H1 (cell line): ENCODE measurements at regions not wholly inside any gene's neighbourhood (a gene's known extent, or its start where the extent isn't known, plus 50 kb on each side); places are given as distances from the start of the nearest gene placed in this dataset.

Source experiments
- CTCF ChIA-PET: fragments of 300-600 bp; sonication (Branson Sonifier 250); formaldehyde crosslinking; loops from one replicate; lab custom pipeline; 2021; ENCODE audit not compliant: partially characterized antibody; lab: Charles Lee
- POLR2A ChIA-PET: fragments of 300-600 bp; sonication (Branson Sonifier 250); formaldehyde crosslinking; loops from one replicate; lab custom pipeline; 2021; ENCODE audit warnings: inconsistent platforms; ENCODE audit not compliant: partially characterized antibody; lab: Charles Lee
- DNase-seq, 2 experiments: peaks; one replicate each; pipeline versions ENCODE4 v3.0.0 to v3.0.0-alpha.2; 2010 to 2022; ENCODE audit warnings: low spot score in 2 of 2, low read depth in 1 of 2, mixed read lengths in 1 of 2
- FAIRE-seq: peaks from 2 replicates; lab custom pipeline; 2011; peaks lifted over from hg19 to GRCh38; lab: Jason Lieb, UNC
- H2AFZ ChIP-seq: 2 replicates; pipeline ENCODE4 v1.8.1; 2012; ENCODE audit warnings: low read length, inconsistent platforms
- H2AK5ac ChIP-seq: 2 replicates; pipeline ENCODE4 v1.6.1; 2013; ENCODE audit warnings: low read depth, low read length
- H2BK120ac ChIP-seq: replicated peaks from 2 replicates; pipeline ENCODE3; 2013; ENCODE audit warnings: low read depth, low read length, inconsistent platforms
- H2BK12ac ChIP-seq: 2 replicates; pipeline ENCODE4 v1.6.1; 2013; ENCODE audit warnings: low read depth, low read length
- H2BK15ac ChIP-seq: 2 replicates; pipeline ENCODE4 v1.6.1; 2013; ENCODE audit warnings: low read length
- H2BK20ac ChIP-seq: 2 replicates; pipeline ENCODE4 v1.6.1; 2013; ENCODE audit warnings: low read length
- H2BK5ac ChIP-seq: 2 replicates; pipeline ENCODE4 v1.6.1; 2013; ENCODE audit warnings: low read depth, low read length
- H3K14ac ChIP-seq: 2 replicates; pipeline ENCODE4 v1.6.1; 2013; ENCODE audit warnings: inconsistent platforms; ENCODE audit not compliant: insufficient read length
- H3K18ac ChIP-seq: 2 replicates; pipeline ENCODE4 v1.6.1; 2013; ENCODE audit warnings: low read length; ENCODE audit errors: extremely low read depth
- H3K23ac ChIP-seq: 2 replicates; pipeline ENCODE4 v1.6.1; 2013; ENCODE audit warnings: inconsistent platforms; ENCODE audit not compliant: insufficient read length
- H3K23me2 ChIP-seq: 2 replicates; pipeline ENCODE4 v1.6.1; 2013; ENCODE audit warnings: low read depth, low read length
- H3K27ac ChIP-seq: 2 replicates; pipeline ENCODE4 v1.6.1; 2011; ENCODE audit warnings: low read depth, low read length, inconsistent platforms
- H3K27me3 ChIP-seq, 4 experiments: replicated peaks in 1 of 4; 1 replicate in 1 of 4; 2 replicates in 3 of 4; pipeline versions ENCODE4 v1.6.1 to v1.8.1; 2011 to 2013; ENCODE audit warnings: low read length in 3 of 4, mild to moderate bottlenecking in 3 of 4, inconsistent platforms in 2 of 4, mixed read lengths in 2 of 4, moderate library complexity in 1 of 4; ENCODE audit not compliant: control insufficient read depth in 3 of 4, insufficient read depth in 3 of 4; ENCODE audit errors: extremely low read depth in 1 of 4
- H3K36me3 ChIP-seq, 4 experiments: 2 replicates each; pipeline versions ENCODE4 v1.6.1 to v1.8.1; 2011 to 2013; ENCODE audit warnings: mild to moderate bottlenecking in 4 of 4, low read length in 3 of 4, moderate library complexity in 2 of 4, control low read depth in 1 of 4, inconsistent platforms in 1 of 4; ENCODE audit not compliant: insufficient read depth in 4 of 4, control insufficient read depth in 2 of 4
- H3K4ac ChIP-seq: replicated peaks from 2 replicates; pipeline ENCODE3; 2013; ENCODE audit warnings: low read length, low read depth, mixed read lengths, inconsistent platforms; ENCODE audit not compliant: insufficient read length
- H3K4me1 ChIP-seq, 4 experiments: replicated peaks in 1 of 4; 1 replicate in 1 of 4; 2 replicates in 3 of 4; pipeline versions ENCODE4 v1.6.1 to v1.8.1; 2011 to 2013; ENCODE audit warnings: low read length in 3 of 4, inconsistent platforms in 2 of 4, mixed read lengths in 1 of 4; ENCODE audit not compliant: insufficient read depth in 4 of 4, control insufficient read depth in 3 of 4
- H3K4me2 ChIP-seq, 2 experiments: 2 replicates each; pipeline versions ENCODE4 v1.6.1 to v1.8.1; 2011 to 2013; ENCODE audit warnings: low read depth in 2 of 2, low read length in 2 of 2, control low read depth in 1 of 2, inconsistent platforms in 1 of 2, mild to moderate bottlenecking in 1 of 2; ENCODE audit not compliant: insufficient read depth in 1 of 2
- H3K4me3 ChIP-seq, 4 experiments: fragments of 200-600, 300-600 bp in 1 of 4; sonication (generic), shearing (Covaris generic), sonication (Bioruptor Twin) in 1 of 4; 2 replicates each; pipeline versions ENCODE4 v1.5.1 to v1.8.1; 2011 to 2016; ENCODE audit warnings: low read length in 4 of 4, low read depth in 3 of 4, control low read depth in 2 of 4, inconsistent platforms in 2 of 4, mild to moderate bottlenecking in 2 of 4, mixed read lengths in 1 of 4, moderate library complexity in 1 of 4; ENCODE audit not compliant: insufficient read depth in 2 of 4; ENCODE audit errors: extremely low read depth in 1 of 4
- H3K56ac ChIP-seq: replicated peaks from 2 replicates; pipeline ENCODE3; 2013; ENCODE audit warnings: low read depth, mild to moderate bottlenecking, mixed read lengths, low read length, inconsistent platforms; ENCODE audit not compliant: insufficient read length
- H3K79me1 ChIP-seq: 2 replicates; pipeline ENCODE4 v1.6.1; 2013; ENCODE audit warnings: low read depth, low read length, control low read depth
- H3K79me2 ChIP-seq, 2 experiments: 2 replicates each; pipeline versions ENCODE4 v1.6.1 to v1.8.1; 2012 to 2013; ENCODE audit warnings: low read length in 2 of 2, mild to moderate bottlenecking in 2 of 2, inconsistent platforms in 1 of 2; ENCODE audit not compliant: insufficient read depth in 2 of 2, control insufficient read depth in 1 of 2
- H3K9ac ChIP-seq, 4 experiments: replicated peaks in 1 of 4; 1 replicate in 1 of 4; 2 replicates in 3 of 4; pipeline versions ENCODE4 v1.6.1 to v1.8.1; 2011 to 2013; ENCODE audit warnings: low read depth in 3 of 4, low read length in 3 of 4, control low read depth in 2 of 4, mild to moderate bottlenecking in 2 of 4, moderate library complexity in 2 of 4, inconsistent platforms in 1 of 4; ENCODE audit errors: extremely low read depth in 1 of 4
- H3K9me3 ChIP-seq, 2 experiments: 2 replicates each; pipeline versions ENCODE4 v1.6.1 to v1.8.1; 2012 to 2013; ENCODE audit warnings: mild to moderate bottlenecking in 2 of 2, moderate library complexity in 2 of 2, control low read depth in 1 of 2, inconsistent platforms in 1 of 2, low read depth in 1 of 2, low read length in 1 of 2, mixed read lengths in 1 of 2; ENCODE audit not compliant: insufficient read depth in 2 of 2
- H4K20me1 ChIP-seq, 2 experiments: replicated peaks in 1 of 2; 2 replicates each; pipeline versions ENCODE3 to v1.8.1; 2011 to 2013; ENCODE audit warnings: inconsistent platforms in 2 of 2, low read length in 2 of 2, mild to moderate bottlenecking in 1 of 2; ENCODE audit not compliant: insufficient read depth in 2 of 2, control insufficient read depth in 1 of 2
- H4K5ac ChIP-seq: 2 replicates; pipeline ENCODE4 v1.6.1; 2013; ENCODE audit warnings: low read length, low read depth, mixed read lengths, inconsistent platforms; ENCODE audit not compliant: insufficient read length
- H4K8ac ChIP-seq: 2 replicates; pipeline ENCODE4 v1.8.0; 2013; ENCODE audit warnings: mild to moderate bottlenecking, moderate library complexity, low read length, inconsistent platforms; ENCODE audit not compliant: insufficient read depth; ENCODE audit errors: extremely low read depth
- H4K91ac ChIP-seq: replicated peaks from 2 replicates; pipeline ENCODE3; 2013; ENCODE audit warnings: low read length, mixed read lengths, inconsistent platforms; ENCODE audit not compliant: insufficient read length
- CBX8 ChIP-seq: fragments of 300-800, 300-1000 bp; sonication (generic); IDR thresholded peaks from 2 replicates; pipeline ENCODE4 v1.7.1; 2016; ENCODE audit warnings: low read depth, low read length, borderline replicate concordance
- CHD2 ChIP-seq: IDR thresholded peaks from 2 replicates; pipeline ENCODE4 v1.6.1; 2012; ENCODE audit warnings: low read length, improper control_type of control experiment
- CTBP2 ChIP-seq: IDR thresholded peaks from 2 replicates; pipeline ENCODE4 v1.7.0; 2011; ENCODE audit warnings: borderline replicate concordance, mild to moderate bottlenecking, moderate library complexity, mixed read lengths, low read length; ENCODE audit not compliant: insufficient read depth, insufficient read length
- EGR1 ChIP-seq: IDR thresholded peaks from 2 replicates; pipeline ENCODE4 v1.6.1; 2011; ENCODE audit warnings: low read depth, low read length, borderline replicate concordance
- HDAC2 ChIP-seq, 2 experiments: fragments of 300-600 bp in 1 of 2; sonication (generic) in 1 of 2; IDR thresholded peaks; 2 replicates each; pipeline ENCODE4 v1.6.1; 2011 to 2012; ENCODE audit warnings: low read depth in 2 of 2, low read length in 2 of 2, mild to moderate bottlenecking in 2 of 2, moderate library complexity in 2 of 2, borderline replicate concordance in 1 of 2, inconsistent platforms in 1 of 2
- KDM4A ChIP-seq: IDR thresholded peaks from one replicate; pipeline ENCODE4 v1.7.1; 2012; ENCODE audit warnings: low read depth, mild to moderate bottlenecking, moderate library complexity, low read length, inconsistent platforms; ENCODE audit not compliant: severe bottlenecking
- POLR2A ChIP-seq, 2 experiments: IDR thresholded peaks; 1 replicate in 1 of 2; 2 replicates in 1 of 2; pipeline ENCODE4 v1.6.1; 2011; ENCODE audit warnings: low read depth in 2 of 2, low read length in 2 of 2, mild to moderate bottlenecking in 2 of 2; ENCODE audit errors: control extremely low read depth in 1 of 2
- POLR2AphosphoS5 ChIP-seq: IDR thresholded peaks from 2 replicates; pipeline ENCODE4 v1.6.1; 2011; ENCODE audit warnings: low read depth, low read length
- POU5F1 ChIP-seq: IDR thresholded peaks from 2 replicates; pipeline ENCODE4 v1.6.1; 2011; ENCODE audit warnings: low read depth, mild to moderate bottlenecking, low read length, moderate library complexity
- RXRA ChIP-seq: IDR thresholded peaks from 2 replicates; pipeline ENCODE4 v1.6.1; 2011; ENCODE audit warnings: low read depth, mild to moderate bottlenecking, low read length, moderate library complexity; ENCODE audit not compliant: insufficient read depth
- SAP30 ChIP-seq: fragments of 300-600 bp; sonication (generic); IDR thresholded peaks from 2 replicates; pipeline ENCODE4 v1.7.1; 2012; ENCODE audit warnings: low read length, moderate library complexity, mild to moderate bottlenecking, inconsistent platforms; ENCODE audit not compliant: insufficient read depth, insufficient replicate concordance
- SP2 ChIP-seq: IDR thresholded peaks from 2 replicates; pipeline ENCODE4 v1.6.1; 2012; ENCODE audit warnings: mild to moderate bottlenecking, low read length, inconsistent platforms
- TAF1 ChIP-seq: IDR thresholded peaks from 2 replicates; pipeline ENCODE4 v1.6.1; 2011; ENCODE audit warnings: mild to moderate bottlenecking, low read depth, low read length
- TBP ChIP-seq: IDR thresholded peaks from 2 replicates; pipeline ENCODE4 v1.6.1; 2011; ENCODE audit warnings: low read depth, low read length, improper control_type of control experiment
- WGBS, 2 experiments: shearing (Covaris generic) in 1 of 2; methylation state at CpG; one replicate each; pipeline versions ENCODE4 v1.1.6 to v1.1.7; 2013 to 2015; ENCODE audit warnings: low lambda C conversion rate in 2 of 2, mixed read lengths in 2 of 2, inconsistent platforms in 1 of 2, low coverage in 1 of 2, missing lambda C conversion rate in 1 of 2; ENCODE audit not compliant: insufficient replicate concordance in 2 of 2, insufficient coverage in 1 of 2, insufficient read length in 1 of 2; ENCODE audit errors: extremely low coverage in 1 of 2, missing lambda C conversion rate in 1 of 2; 5-methylcytosine and 5-hydroxymethylcytosine counted together
- TF ChIP-seq, protein P1 (sequence below): IDR thresholded peaks from 2 replicates; pipeline ENCODE4 v1.6.1; 2011; ENCODE audit warnings: low read length, improper control_type of control experiment

DNA sequence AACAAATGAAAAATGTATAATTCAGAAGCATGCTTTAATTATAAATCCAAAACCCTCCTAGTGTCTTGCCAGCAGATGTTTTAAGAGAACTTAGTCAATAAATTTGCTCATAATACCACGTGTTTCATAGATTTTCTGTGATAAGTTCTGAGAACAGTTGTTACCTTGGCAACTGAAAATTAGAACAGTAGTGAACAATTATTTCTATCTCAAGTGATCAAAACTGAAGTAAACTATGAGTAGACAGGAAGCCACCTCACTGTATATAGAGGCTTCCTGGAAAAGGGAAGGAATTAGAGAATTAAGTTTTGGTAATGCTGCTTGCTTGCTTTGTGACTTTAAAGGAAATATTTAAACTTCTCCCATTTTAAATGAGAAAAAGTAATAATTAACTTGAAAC is 266.0 kb upstream of the ANO3 start:
- no peak overlapping the region for H2BK15ac ChIP-seq
- H3K27ac ChIP-seq, result no peak overlapping the region
- CTCF ChIA-PET, result interaction anchor here (1.1 kb wide), 1 partner anchor 84 kb away, joined by 3 read pairs; no protein-coding TSS in a partner anchor
- WGBS, 2 experiments, result 88% methylated on average over 1 of the region's 1 CpG; no CpG with 5 or more reads in 1 of the 2 experiments
- no peak for DNase-seq
- no peak overlapping the region for H3K56ac ChIP-seq
- H4K8ac ChIP-seq, result no peak overlapping the region
- no peak overlapping the region for H3K4me3 ChIP-seq
- H2BK5ac ChIP-seq, result no peak overlapping the region
- no peak overlapping the region for H3K4ac ChIP-seq
- no peaks in the 10 kb centered on the region for H3K36me3 ChIP-seq
- POLR2A ChIA-PET, result no interaction called here
- H2AK5ac ChIP-seq, result no peak overlapping the region
- H3K23ac ChIP-seq, result no peak overlapping the region
- H3K79me1 ChIP-seq, result no peaks in the 10 kb centered on the region
- H3K27me3 ChIP-seq, result no peaks in the 10 kb centered on the region
- H2BK12ac ChIP-seq, result no peak overlapping the region
- H4K91ac ChIP-seq, result no peak overlapping the region
- H4K5ac ChIP-seq, result no peak overlapping the region
- H3K18ac ChIP-seq, result no peak overlapping the region
- no peak overlapping the region for H3K9ac ChIP-seq
- no peak overlapping the region for H2BK120ac ChIP-seq
- no peaks in the 10 kb centered on the region for H3K79me2 ChIP-seq
- no peaks in the 10 kb centered on the region for H3K9me3 ChIP-seq
- no peaks in the 10 kb centered on the region for H3K4me1 ChIP-seq
- no peak overlapping the region for H2BK20ac ChIP-seq
- H2AFZ ChIP-seq, result no peak overlapping the region
- H3K4me2 ChIP-seq, result no peak overlapping the region
- no peak overlapping the region for H3K14ac ChIP-seq
- no peak for FAIRE-seq
- H4K20me1 ChIP-seq, result no peaks in the 10 kb centered on the region
- H3K23me2 ChIP-seq, result no peaks in the 10 kb centered on the region
- no peak for TF ChIP-seq POLR2A (IDR thresholded peaks at IDR 0.05; ENCODE audit: control extremely low read depth in 1 of 2, low read depth in 2 of 2, low read length in 2 of 2)
- TF ChIP-seq, protein P1, sequence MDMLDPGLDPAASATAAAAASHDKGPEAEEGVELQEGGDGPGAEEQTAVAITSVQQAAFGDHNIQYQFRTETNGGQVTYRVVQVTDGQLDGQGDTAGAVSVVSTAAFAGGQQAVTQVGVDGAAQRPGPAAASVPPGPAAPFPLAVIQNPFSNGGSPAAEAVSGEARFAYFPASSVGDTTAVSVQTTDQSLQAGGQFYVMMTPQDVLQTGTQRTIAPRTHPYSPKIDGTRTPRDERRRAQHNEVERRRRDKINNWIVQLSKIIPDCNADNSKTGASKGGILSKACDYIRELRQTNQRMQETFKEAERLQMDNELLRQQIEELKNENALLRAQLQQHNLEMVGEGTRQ, result no peak
- TF ChIP-seq KDM4A, result no peak
- no peak for TF ChIP-seq CHD2
- TF ChIP-seq POLR2AphosphoS5, result no peak
- no peak for TF ChIP-seq SP2
- no peak for TF ChIP-seq RXRA
- no peak for TF ChIP-seq EGR1
- no peak for TF ChIP-seq HDAC2 (IDR thresholded peaks at IDR 0.05; ENCODE audit: borderline replicate concordance in 1 of 2, low read depth in 2 of 2, low read length in 2 of 2)
- TF ChIP-seq POU5F1, result no peak
- TF ChIP-seq TBP, result no peak
- TF ChIP-seq CBX8, result no peak
- no peak for TF ChIP-seq CTBP2
- TF ChIP-seq SAP30, result no peak
- no peak for TF ChIP-seq TAF1
